Fibroblast of mammary gland (primary cell): ENCODE measurements at regions not wholly inside any gene's neighbourhood (a gene's known extent, or its start where the extent isn't known, plus 50 kb on each side); places are given as distances from the start of the nearest gene placed in this dataset.

Source experiments
- DNase-seq: peaks from one replicate; pipeline ENCODE4 v3.0.0-alpha.2; 2010; ENCODE audit warnings: low read depth
- H3K4me3 ChIP-seq: 2 replicates; pipeline ENCODE4 v1.5.1; 2011; ENCODE audit warnings: low read depth, mild to moderate bottlenecking, low read length, moderate library complexity; ENCODE audit not compliant: control insufficient read depth
- TF ChIP-seq, protein P1 (sequence below): conservative IDR thresholded peaks from 2 replicates; pipeline ENCODE4 v1.5.1; 2011; ENCODE audit warnings: low read depth, low read length, inconsistent platforms; ENCODE audit not compliant: control insufficient read depth, insufficient read depth

DNA sequence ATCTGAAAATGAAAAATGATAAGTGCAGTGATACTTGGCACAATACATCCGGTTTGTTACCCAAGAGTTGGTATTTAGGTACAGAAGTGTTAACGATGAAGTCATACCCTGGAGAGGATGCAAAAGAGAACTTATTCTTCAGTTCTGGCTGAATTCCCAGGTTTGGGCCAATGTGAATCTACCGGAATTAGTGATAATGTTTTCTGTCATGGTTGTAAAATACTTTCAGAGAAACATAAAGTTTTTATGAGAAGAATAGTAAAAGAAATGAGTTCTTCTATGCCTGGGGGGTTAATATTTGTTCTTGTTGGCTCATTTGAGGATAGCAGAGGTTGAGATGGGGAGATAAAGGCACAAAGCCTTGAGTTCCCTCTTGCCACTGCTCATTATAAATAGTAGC, 509.9 kb upstream of the POU3F2 start:
- TF ChIP-seq, protein P1, sequence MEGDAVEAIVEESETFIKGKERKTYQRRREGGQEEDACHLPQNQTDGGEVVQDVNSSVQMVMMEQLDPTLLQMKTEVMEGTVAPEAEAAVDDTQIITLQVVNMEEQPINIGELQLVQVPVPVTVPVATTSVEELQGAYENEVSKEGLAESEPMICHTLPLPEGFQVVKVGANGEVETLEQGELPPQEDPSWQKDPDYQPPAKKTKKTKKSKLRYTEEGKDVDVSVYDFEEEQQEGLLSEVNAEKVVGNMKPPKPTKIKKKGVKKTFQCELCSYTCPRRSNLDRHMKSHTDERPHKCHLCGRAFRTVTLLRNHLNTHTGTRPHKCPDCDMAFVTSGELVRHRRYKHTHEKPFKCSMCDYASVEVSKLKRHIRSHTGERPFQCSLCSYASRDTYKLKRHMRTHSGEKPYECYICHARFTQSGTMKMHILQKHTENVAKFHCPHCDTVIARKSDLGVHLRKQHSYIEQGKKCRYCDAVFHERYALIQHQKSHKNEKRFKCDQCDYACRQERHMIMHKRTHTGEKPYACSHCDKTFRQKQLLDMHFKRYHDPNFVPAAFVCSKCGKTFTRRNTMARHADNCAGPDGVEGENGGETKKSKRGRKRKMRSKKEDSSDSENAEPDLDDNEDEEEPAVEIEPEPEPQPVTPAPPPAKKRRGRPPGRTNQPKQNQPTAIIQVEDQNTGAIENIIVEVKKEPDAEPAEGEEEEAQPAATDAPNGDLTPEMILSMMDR: no peak

GRCh38 chr6:98325366-98325765, 509.0 kb upstream of the POU3F2 start:
- no peak for DNase-seq
- TF ChIP-seq, protein P1: no peak

More for the DNA sequence above, 509.9 kb upstream of the POU3F2 start:
- no peak overlapping the region for H3K4me3 ChIP-seq
- DNase-seq: no peak

GRCh38 chr6:98333273-98333672, 501.1 kb upstream of the POU3F2 start:
- no peak overlapping the region for H3K4me3 ChIP-seq
- DNase-seq: no peak
- TF ChIP-seq, protein P1: no peak

More at GRCh38 chr6:98325366-98325765, 509.0 kb upstream of the POU3F2 start:
- H3K4me3 ChIP-seq: no peak overlapping the region

- no peak for DNase-seq
- no peak overlapping the region for H3K4me3 ChIP-seq
- TF ChIP-seq, protein P1: no peak
These were observed 498.8 kb upstream of the POU3F2 start for GRCh38 chr6:98335594-98335993.

DNA sequence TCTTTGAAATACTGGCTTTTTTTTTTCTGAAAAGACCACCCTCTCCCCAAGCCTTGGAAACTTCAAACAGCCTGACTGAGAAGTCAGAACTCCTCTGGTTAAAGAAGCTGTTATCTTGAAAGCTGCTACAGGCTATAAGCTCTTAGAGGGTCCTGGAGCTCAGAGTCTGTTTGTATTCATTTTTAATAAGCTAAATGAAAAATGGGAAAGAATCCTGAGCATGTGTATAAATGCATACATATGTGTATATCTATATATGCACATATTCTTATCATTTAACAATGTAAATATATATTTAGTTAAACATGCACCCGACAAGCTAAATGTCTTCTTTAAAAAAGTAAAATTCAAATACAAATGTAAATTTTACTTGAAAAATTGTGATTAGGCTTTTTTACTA, 494.9 kb upstream of the POU3F2 start:
- H3K4me3 ChIP-seq: no peak overlapping the region
- TF ChIP-seq, protein P1: no peak
- DNase-seq: no peak

DNA sequence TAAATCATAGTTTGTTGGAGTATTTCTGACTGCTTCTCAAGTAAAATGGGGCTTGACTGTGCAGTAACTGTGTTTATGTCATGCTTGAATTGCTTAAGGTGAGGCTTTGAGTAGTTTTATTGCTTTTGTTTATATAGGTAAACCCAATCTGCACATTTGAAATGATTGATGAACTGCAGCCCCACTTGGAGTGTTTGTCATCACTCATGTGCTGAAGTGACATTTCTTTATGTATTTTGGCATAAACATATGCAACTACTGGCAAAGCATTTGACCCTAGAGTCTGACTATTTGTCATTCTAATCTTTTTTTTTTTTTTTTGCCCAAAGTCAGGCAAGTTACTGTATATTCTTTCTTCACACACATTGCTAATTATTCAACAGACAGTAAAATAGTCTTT, 491.4 kb upstream of the POU3F2 start:
- TF ChIP-seq, protein P1: no peak
- no peak overlapping the region for H3K4me3 ChIP-seq
- DNase-seq: no peak

GRCh38 chr6:98343797-98344196, 490.6 kb upstream of the POU3F2 start:
- no peak overlapping the region for H3K4me3 ChIP-seq
- TF ChIP-seq, protein P1: no peak
- no peak for DNase-seq
